GM12891 (cell line): ENCODE measurements at regions not wholly inside any gene's neighbourhood (a gene's known extent, or its start where the extent isn't known, plus 50 kb on each side); places are given as distances from the start of the nearest gene placed in this dataset.

Source experiments
- DNase-seq: peaks from one replicate; pipeline ENCODE4 v3.0.0; 2011; ENCODE audit warnings: low spot score; ENCODE audit not compliant: insufficient read length
- FAIRE-seq: peaks from 2 replicates; lab custom pipeline; 2011; peaks lifted over from hg19 to GRCh38; lab: Jason Lieb, UNC
- PAX5 ChIP-seq: IDR thresholded peaks from 2 replicates; pipeline ENCODE4 v1.6.1; 2011; ENCODE audit warnings: low read length, moderate library complexity, mild to moderate bottlenecking; ENCODE audit not compliant: insufficient read depth, severe bottlenecking
- POLR2A ChIP-seq: IDR thresholded peaks from 2 replicates; pipeline ENCODE4 v1.6.1; 2011; ENCODE audit warnings: low read depth, low read length, control low read depth
- POLR2AphosphoS5 ChIP-seq: IDR thresholded peaks from 2 replicates; pipeline ENCODE4 v1.6.1; 2011; ENCODE audit warnings: low read depth, low read length, control low read depth
- POU2F2 ChIP-seq: IDR thresholded peaks from 2 replicates; pipeline ENCODE4 v1.6.1; 2011; ENCODE audit warnings: low read depth, mild to moderate bottlenecking, control low read depth, low read length, moderate library complexity
- SPI1 ChIP-seq: IDR thresholded peaks from 2 replicates; pipeline ENCODE4 v1.6.1; 2011; ENCODE audit warnings: low read depth, low read length, control low read depth
- TAF1 ChIP-seq: IDR thresholded peaks from 2 replicates; pipeline ENCODE4 v1.6.1; 2011; ENCODE audit warnings: low read depth, low read length, control low read depth

GRCh38 chr2:142673836-142674235 lies 203.6 kb upstream of the KYNU start:
- FAIRE-seq, result no peak
- TF ChIP-seq TAF1 (no peak), POU2F2 (no peak), POLR2AphosphoS5 (no peak), POLR2A (no peak), SPI1 (no peak), PAX5 (no peak)
- no peak for DNase-seq

- TF ChIP-seq POLR2AphosphoS5 (no peak), POU2F2 (no peak), POLR2A (no peak)
- no peak for DNase-seq
- FAIRE-seq, result no peak
Measured at GRCh38 chr2:142672698-142673097, 204.8 kb upstream of the KYNU start.

GRCh38 chr2:142670362-142670761 lies 207.1 kb upstream of the KYNU start:
- no peak for DNase-seq

GRCh38 chr2:142668420-142668819 lies 209.0 kb upstream of the KYNU start:
- DNase-seq, result no peak
- FAIRE-seq, result no peak
- no peak for TF ChIP-seq POLR2A
- TF ChIP-seq POLR2AphosphoS5, result no peak
- TF ChIP-seq PAX5, result no peak
- no peak for TF ChIP-seq SPI1
- TF ChIP-seq TAF1, result no peak
- TF ChIP-seq POU2F2, result no peak

More at GRCh38 chr2:142670362-142670761, 207.1 kb upstream of the KYNU start:
- no peak for TF ChIP-seq TAF1
- TF ChIP-seq POLR2A, result no peak
- no peak for TF ChIP-seq POU2F2
- TF ChIP-seq PAX5, result no peak
- no peak for TF ChIP-seq SPI1
- TF ChIP-seq POLR2AphosphoS5, result no peak
- FAIRE-seq, result no peak

- DNase-seq (no peak), FAIRE-seq (no peak)
- TF ChIP-seq POLR2A (no peak), TAF1 (no peak), PAX5 (no peak), POLR2AphosphoS5 (no peak), POU2F2 (no peak), SPI1 (no peak)
Measured at GRCh38 chr2:142665241-142665640, 212.2 kb upstream of the KYNU start.

GRCh38 chr2:142650601-142651000 lies 226.9 kb upstream of the KYNU start:
- TF ChIP-seq POU2F2 (no peak), TAF1 (no peak), PAX5 (no peak), SPI1 (no peak), POLR2A (no peak)
- no peak for FAIRE-seq
- no peak for DNase-seq

- TF ChIP-seq POLR2AphosphoS5, result no peak
- TF ChIP-seq POLR2A, result no peak
- TF ChIP-seq TAF1, result no peak
- no peak for TF ChIP-seq SPI1
- TF ChIP-seq PAX5, result no peak
- TF ChIP-seq POU2F2, result no peak
- DNase-seq, result no peak
- FAIRE-seq, result no peak
Measured at GRCh38 chr2:142649581-142649980, 227.9 kb upstream of the KYNU start.

- FAIRE-seq (no peak), DNase-seq (no peak)
- no peak for TF ChIP-seq POLR2AphosphoS5
- TF ChIP-seq SPI1, result no peak
- no peak for TF ChIP-seq PAX5
- no peak for TF ChIP-seq TAF1
- TF ChIP-seq POLR2A, result no peak
- TF ChIP-seq POU2F2, result no peak
Measured at GRCh38 chr2:142642650-142643049, 234.8 kb upstream of the KYNU start.

GRCh38 chr2:142629193-142629592 lies 248.3 kb upstream of the KYNU start:
- DNase-seq (no peak), FAIRE-seq (no peak)
- TF ChIP-seq POLR2AphosphoS5 (no peak), SPI1 (no peak), PAX5 (no peak), POLR2A (no peak), POU2F2 (no peak), TAF1 (no peak)

GRCh38 chr2:142621287-142621686 lies 256.2 kb upstream of the KYNU start:
- no peak for TF ChIP-seq POU2F2
- TF ChIP-seq SPI1, result no peak
- TF ChIP-seq POLR2AphosphoS5, result no peak
- TF ChIP-seq POLR2A, result no peak
- no peak for TF ChIP-seq PAX5
- no peak for TF ChIP-seq TAF1
- no peak for DNase-seq
- FAIRE-seq, result no peak
